HepG2 (cell line): ENCODE measurements at regions not wholly inside any gene's neighbourhood (a gene's known extent, or its start where the extent isn't known, plus 50 kb on each side); places are given as distances from the start of the nearest gene placed in this dataset.

ENCODE experiments used
- BHLHE40 ChIP-seq: IDR thresholded peaks from 2 replicates; pipeline ENCODE4 v1.6.1; 2011; ENCODE audit warnings: low read length, improper control_type of control experiment
- CTCF ChIP-seq: sonication (generic); formaldehyde crosslinking; IDR thresholded peaks from 2 replicates; pipeline ENCODE4 v1.5.0; 2020; ENCODE audit warnings: mild to moderate bottlenecking, missing genetic modification reagents, moderate library complexity
- E2F1 ChIP-seq: sonication (generic); formaldehyde crosslinking; IDR thresholded peaks from 2 replicates; pipeline ENCODE4 v1.5.0; 2020; ENCODE audit warnings: missing genetic modification reagents
- ESRRA ChIP-seq: sonication (generic); formaldehyde crosslinking; IDR thresholded peaks from 2 replicates; pipeline ENCODE4 v1.5.1; 2020; ENCODE audit warnings: mild to moderate bottlenecking, low read depth, missing genetic modification reagents
- HOXA5 ChIP-seq: sonication (generic); formaldehyde crosslinking; IDR thresholded peaks from 2 replicates; pipeline ENCODE4 v1.4.0; 2020; ENCODE audit warnings: missing genetic modification reagents
- ISX ChIP-seq: sonication (generic); formaldehyde crosslinking; conservative IDR thresholded peaks from 2 replicates; pipeline ENCODE4 v1.5.0; 2020; ENCODE audit warnings: missing genetic modification reagents
- POLR2A ChIP-seq, 2 experiments: IDR thresholded peaks; 2 replicates each; pipeline ENCODE4 v1.6.1; 2011; ENCODE audit warnings: low read depth in 2 of 2, low read length in 2 of 2, mild to moderate bottlenecking in 1 of 2, moderate library complexity in 1 of 2; ENCODE audit not compliant: insufficient read depth in 1 of 2
- POLR2AphosphoS5 ChIP-seq: IDR thresholded peaks from 2 replicates; pipeline ENCODE4 v1.6.1; 2012; ENCODE audit warnings: low read depth, low read length
- SIN3A ChIP-seq: IDR thresholded peaks from 2 replicates; pipeline ENCODE4 v1.6.1; 2011; ENCODE audit warnings: low read depth, mild to moderate bottlenecking, control low read depth, low read length, borderline replicate concordance
- ZNF263 ChIP-seq: sonication (generic); formaldehyde crosslinking; IDR thresholded peaks from 2 replicates; pipeline ENCODE4 v1.4.0; 2020; ENCODE audit warnings: missing genetic modification reagents
- ZNF34 ChIP-seq: sonication (generic); formaldehyde crosslinking; IDR thresholded peaks from 2 replicates; pipeline ENCODE4 v1.4.0; 2020; ENCODE audit warnings: mild to moderate bottlenecking, missing genetic modification reagents, borderline replicate concordance
- ZNF768 ChIP-seq: sonication (generic); formaldehyde crosslinking; IDR thresholded peaks from 2 replicates; pipeline ENCODE4 v1.4.0; 2020; ENCODE audit warnings: missing genetic modification reagents
- TF ChIP-seq, protein P1 (sequence below): sonication (generic); formaldehyde crosslinking; IDR thresholded peaks from 2 replicates; pipeline ENCODE4 v1.5.1; 2020; ENCODE audit warnings: mild to moderate bottlenecking, missing genetic modification reagents, moderate library complexity

- no peak for TF ChIP-seq ZNF263 (CRISPR knock-in tag)
- no peak for TF ChIP-seq BHLHE40
- no peak for TF ChIP-seq ISX (CRISPR knock-in tag)
- TF ChIP-seq SIN3A: no peak
- no peak for TF ChIP-seq CTCF
- no peak for TF ChIP-seq POLR2A (IDR thresholded peaks at IDR 0.05; ENCODE audit: insufficient read depth in 1 of 2, low read depth in 2 of 2, low read length in 2 of 2)
- no peak for TF ChIP-seq HOXA5 (CRISPR knock-in tag)
- TF ChIP-seq ZNF768 (CRISPR knock-in tag): no peak
- TF ChIP-seq ZNF34 (CRISPR knock-in tag): no peak
- TF ChIP-seq, protein P1, sequence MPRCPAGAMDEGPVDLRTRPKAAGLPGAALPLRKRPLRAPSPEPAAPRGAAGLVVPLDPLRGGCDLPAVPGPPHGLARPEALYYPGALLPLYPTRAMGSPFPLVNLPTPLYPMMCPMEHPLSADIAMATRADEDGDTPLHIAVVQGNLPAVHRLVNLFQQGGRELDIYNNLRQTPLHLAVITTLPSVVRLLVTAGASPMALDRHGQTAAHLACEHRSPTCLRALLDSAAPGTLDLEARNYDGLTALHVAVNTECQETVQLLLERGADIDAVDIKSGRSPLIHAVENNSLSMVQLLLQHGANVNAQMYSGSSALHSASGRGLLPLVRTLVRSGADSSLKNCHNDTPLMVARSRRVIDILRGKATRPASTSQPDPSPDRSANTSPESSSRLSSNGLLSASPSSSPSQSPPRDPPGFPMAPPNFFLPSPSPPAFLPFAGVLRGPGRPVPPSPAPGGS (CRISPR knock-in tag): no peak
- no peak for TF ChIP-seq E2F1 (CRISPR knock-in tag)
- no peak for TF ChIP-seq ESRRA (CRISPR knock-in tag)
- no peak for TF ChIP-seq POLR2AphosphoS5
Observed at GRCh38 chr9:74407166-74407565, 90.0 kb upstream of the RORB start.
